Uterus (tissue), 2 donors: ENCODE measurements at regions not wholly inside any gene's neighbourhood (a gene's known extent, or its start where the extent isn't known, plus 50 kb on each side); places are given as distances from the start of the nearest gene placed in this dataset.

Experiments used
- POLR2A ChIP-seq, 2 donors: fragments of 450-650 bp; IDR thresholded peaks; one replicate each; pipeline ENCODE4 v1.6.1; 2016; ENCODE audit warnings: antibody characterized with exemption in 2 of 2, mild to moderate bottlenecking in 1 of 2, moderate library complexity in 1 of 2
- TF ChIP-seq, protein P1 (sequence below), 4 experiments: fragments of 200-600 bp in 2 of 4; fragments of 450-650 bp in 2 of 4; sonication (generic) in 2 of 4; IDR thresholded peaks; one replicate each; pipeline ENCODE4 v1.5.1; 2016 to 2019; ENCODE audit warnings: antibody characterized with exemption in 4 of 4, mild to moderate bottlenecking in 2 of 4, moderate library complexity in 1 of 4

DNA sequence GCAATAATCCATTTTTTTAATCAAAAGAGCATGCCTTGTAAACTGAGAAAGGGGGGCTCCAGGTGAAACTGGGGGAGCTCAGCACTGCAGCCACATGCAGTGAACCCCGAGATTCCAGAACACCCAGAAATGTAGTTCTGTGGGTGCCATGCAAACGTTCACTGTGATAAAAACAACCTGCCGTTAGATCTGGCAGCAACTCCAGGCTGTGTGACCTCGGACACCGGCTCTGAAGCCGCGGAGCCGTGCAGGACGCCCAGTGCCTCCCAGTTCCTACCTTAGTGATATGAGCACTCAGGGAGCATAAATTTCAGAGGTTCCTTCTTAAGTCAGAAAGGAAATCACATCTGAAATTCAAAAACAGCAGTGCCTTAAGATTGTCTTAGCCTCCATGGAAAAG, 85.4 kb upstream of the THBS2 start:
- TF ChIP-seq, protein P1, sequence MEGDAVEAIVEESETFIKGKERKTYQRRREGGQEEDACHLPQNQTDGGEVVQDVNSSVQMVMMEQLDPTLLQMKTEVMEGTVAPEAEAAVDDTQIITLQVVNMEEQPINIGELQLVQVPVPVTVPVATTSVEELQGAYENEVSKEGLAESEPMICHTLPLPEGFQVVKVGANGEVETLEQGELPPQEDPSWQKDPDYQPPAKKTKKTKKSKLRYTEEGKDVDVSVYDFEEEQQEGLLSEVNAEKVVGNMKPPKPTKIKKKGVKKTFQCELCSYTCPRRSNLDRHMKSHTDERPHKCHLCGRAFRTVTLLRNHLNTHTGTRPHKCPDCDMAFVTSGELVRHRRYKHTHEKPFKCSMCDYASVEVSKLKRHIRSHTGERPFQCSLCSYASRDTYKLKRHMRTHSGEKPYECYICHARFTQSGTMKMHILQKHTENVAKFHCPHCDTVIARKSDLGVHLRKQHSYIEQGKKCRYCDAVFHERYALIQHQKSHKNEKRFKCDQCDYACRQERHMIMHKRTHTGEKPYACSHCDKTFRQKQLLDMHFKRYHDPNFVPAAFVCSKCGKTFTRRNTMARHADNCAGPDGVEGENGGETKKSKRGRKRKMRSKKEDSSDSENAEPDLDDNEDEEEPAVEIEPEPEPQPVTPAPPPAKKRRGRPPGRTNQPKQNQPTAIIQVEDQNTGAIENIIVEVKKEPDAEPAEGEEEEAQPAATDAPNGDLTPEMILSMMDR (IDR thresholded peaks at IDR 0.05), result no peak
- no peak for TF ChIP-seq POLR2A (IDR thresholded peaks at IDR 0.05)
